HG03571 (cell line): ENCODE measurements at regions not wholly inside any gene's neighbourhood (a gene's known extent, or its start where the extent isn't known, plus 50 kb on each side); places are given as distances from the start of the nearest gene placed in this dataset.
"Not testable (repeated sequence)": the region's sequence is repeated elsewhere in the genome, so short reads cannot be mapped to it uniquely, and the experiment has no call there.

Source experiments
- ATAC-seq: cut with Tn5 transposase; IDR thresholded peaks from one replicate; pipeline ENCODE4 v1.9.1; 2021; ENCODE audit not compliant: unreplicated experiment

- no peak for ATAC-seq
Observed at GRCh38 chr18:51330148-51330547, 132.7 kb upstream of the MEX3C start.

GRCh38 chr18:51330739-51331138 is 133.3 kb upstream of the MEX3C start:
- no peak for ATAC-seq

- ATAC-seq, result no peak
Observed at GRCh38 chr18:51337406-51337805, 139.9 kb upstream of the MEX3C start.

GRCh38 chr18:51339856-51340255 is 142.4 kb upstream of the MEX3C start:
- ATAC-seq, result no peak

GRCh38 chr18:51340332-51340731 is 142.9 kb upstream of the MEX3C start:
- no peak for ATAC-seq

- no peak for ATAC-seq
Observed at GRCh38 chr18:51342815-51343214, 145.3 kb upstream of the MEX3C start.

GRCh38 chr18:51345848-51346391 is 148.4 kb upstream of the MEX3C start:
- no peak for ATAC-seq

- no peak for ATAC-seq
Observed at GRCh38 chr18:51346404-51346803, 148.9 kb upstream of the MEX3C start.

GRCh38 chr18:51350081-51350480 is 152.6 kb upstream of the MEX3C start:
- ATAC-seq, result no peak

- ATAC-seq, result no peak
Observed at GRCh38 chr18:51355841-51356240, 158.4 kb upstream of the MEX3C start.

GRCh38 chr18:51360301-51360700 is 162.8 kb upstream of the MEX3C start:
- not testable (repeated sequence) for ATAC-seq

- no peak for ATAC-seq
Observed at GRCh38 chr18:51361130-51361860, 163.8 kb upstream of the MEX3C start.

GRCh38 chr18:51363384-51363783 is 165.9 kb upstream of the MEX3C start:
- no peak for ATAC-seq

GRCh38 chr18:51370996-51371395 is 173.5 kb upstream of the MEX3C start:
- ATAC-seq, result no peak

- no peak for ATAC-seq
Observed at GRCh38 chr18:51371929-51372328, 174.4 kb upstream of the MEX3C start.

GRCh38 chr18:51382081-51382480 is 184.6 kb upstream of the MEX3C start:
- no peak for ATAC-seq

GRCh38 chr18:51383116-51383515 is 185.6 kb upstream of the MEX3C start:
- no peak for ATAC-seq

- ATAC-seq, result no peak
Observed at GRCh38 chr18:51383711-51384110, 186.2 kb upstream of the MEX3C start.

- ATAC-seq, result no peak
Observed at GRCh38 chr18:51385270-51385669, 187.8 kb upstream of the MEX3C start.

- no peak for ATAC-seq
Observed at GRCh38 chr18:51390702-51391101, 193.2 kb upstream of the MEX3C start.

- no peak for ATAC-seq
Observed at GRCh38 chr18:51391215-51391614, 193.7 kb upstream of the MEX3C start.

- ATAC-seq, result no peak
Observed at GRCh38 chr18:51391731-51392130, 194.2 kb upstream of the MEX3C start.
